ENCODE measurements at regions not wholly inside any gene's neighbourhood (a gene's known extent, or its start where the extent isn't known, plus 50 kb on each side); places are given as distances from the start of the nearest gene placed in this dataset.

DNA sequence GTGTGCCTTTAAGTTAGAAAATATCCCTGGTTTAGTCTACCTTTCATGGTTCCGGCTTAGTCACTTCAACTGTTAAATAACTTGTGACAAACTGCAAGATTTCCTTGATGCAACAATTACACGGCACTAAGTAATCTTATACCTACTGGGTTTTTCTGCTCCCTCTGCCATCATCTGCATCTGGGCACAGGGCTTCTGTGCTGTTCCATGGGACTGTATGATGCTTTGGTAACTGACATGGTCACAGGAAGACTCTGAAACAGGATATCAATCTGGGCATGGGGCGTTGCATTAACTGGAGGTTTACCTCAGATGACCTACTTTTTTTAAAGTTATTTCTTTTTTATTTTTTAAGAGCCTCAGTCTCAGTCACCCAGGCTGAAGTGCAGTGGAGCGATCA lies 365.4 kb downstream of the SS18 start:
- DNase-seq, result no peak

DNA sequence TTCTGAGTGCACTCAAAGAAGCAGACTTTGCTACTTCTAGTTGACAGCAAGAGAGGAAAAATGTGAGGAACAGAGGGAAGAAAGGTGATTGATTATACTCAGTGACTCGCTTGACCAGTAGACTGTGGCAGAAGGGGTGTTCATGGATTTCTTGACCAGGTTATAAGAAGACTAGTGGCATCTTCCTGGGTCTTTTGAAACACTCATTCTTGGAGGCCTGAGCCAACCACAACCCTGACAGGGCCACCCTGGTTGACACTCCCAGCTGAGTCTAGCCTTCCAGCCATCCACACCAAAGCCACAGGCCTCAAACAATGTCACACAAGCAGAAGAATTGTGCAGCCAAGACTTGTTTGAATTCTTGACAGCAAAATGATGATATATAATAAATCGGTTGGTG lies 366.3 kb downstream of the SS18 start:
- no peak for DNase-seq

DNA sequence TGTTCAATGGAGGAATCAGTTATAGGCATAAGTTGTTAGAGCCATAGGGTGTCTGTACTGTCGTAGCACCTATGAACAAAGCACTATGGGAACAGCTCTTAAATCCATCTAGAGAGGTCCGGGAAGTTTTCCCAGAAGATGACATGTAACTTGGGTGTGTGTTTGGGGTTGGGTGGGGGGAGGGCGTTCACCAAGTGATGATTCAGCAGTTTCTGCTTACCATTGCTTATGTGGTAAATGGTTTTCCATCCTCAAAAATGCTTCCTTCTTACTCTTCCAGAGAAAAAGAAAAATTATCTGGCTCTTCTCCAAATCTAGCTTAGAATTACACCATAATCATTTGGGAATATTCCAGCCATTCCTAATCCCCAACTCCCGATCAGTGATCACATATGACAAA lies 361.1 kb upstream of the ZNF521 start:
- DNase-seq, result no peak

DNA sequence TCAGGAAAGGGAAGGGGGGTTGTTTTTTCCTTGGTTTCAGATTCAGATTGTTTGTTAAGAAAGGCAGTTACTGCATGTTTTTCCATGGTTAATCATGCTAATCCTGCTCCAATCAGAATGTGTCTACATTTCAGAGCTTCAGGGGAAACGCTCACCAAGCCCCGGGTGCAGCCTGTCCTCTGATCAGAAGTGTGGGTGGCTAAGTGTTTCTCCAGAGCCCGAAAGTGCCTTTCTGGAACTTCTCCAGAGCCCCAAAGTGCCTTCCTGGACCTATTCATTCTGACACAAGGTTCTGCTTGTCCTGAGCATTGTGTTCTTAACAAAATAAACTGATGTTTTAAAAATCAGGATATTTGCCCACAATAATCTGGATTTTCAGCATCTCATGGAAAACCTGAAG lies 359.0 kb upstream of the ZNF521 start:
- DNase-seq, result no peak

DNA sequence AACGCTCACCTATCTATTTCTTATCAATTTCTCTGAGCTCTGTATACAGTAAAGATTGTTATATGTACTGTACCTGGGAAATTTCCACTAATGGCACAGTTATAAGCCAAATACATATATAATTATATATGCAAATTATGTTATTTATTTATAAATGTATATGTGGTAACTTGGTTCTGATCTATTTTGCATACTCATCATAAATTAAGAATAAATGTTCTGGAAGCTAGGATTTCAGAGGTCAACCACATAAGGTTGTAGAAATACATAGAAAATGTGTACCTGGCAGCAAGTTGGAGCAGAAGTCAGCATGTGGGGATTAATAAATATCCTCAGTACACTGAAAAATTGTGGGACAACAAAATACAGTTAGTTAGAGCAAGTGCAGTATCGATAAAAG lies 353.7 kb upstream of the ZNF521 start:
- no peak for DNase-seq

DNA sequence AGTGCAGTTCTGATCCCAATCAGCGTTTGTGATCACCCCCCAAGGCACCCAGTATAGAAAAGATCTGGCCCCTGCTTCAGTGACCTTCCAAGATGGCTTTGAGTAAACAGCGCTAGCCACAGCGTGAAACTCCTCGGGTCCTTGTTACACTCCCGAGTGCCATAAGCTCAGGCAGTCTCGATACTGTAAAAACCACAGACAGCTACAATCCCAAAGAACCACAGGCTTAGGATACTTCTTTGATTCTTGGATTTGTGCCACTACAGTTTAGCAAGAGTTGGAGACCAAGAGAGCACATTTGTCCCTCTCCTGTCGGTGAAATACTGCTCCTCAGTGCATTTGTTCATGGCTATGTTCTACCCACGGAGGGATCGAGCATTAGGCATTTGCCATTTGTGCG lies 352.5 kb upstream of the ZNF521 start:
- DNase-seq, result no peak

DNA sequence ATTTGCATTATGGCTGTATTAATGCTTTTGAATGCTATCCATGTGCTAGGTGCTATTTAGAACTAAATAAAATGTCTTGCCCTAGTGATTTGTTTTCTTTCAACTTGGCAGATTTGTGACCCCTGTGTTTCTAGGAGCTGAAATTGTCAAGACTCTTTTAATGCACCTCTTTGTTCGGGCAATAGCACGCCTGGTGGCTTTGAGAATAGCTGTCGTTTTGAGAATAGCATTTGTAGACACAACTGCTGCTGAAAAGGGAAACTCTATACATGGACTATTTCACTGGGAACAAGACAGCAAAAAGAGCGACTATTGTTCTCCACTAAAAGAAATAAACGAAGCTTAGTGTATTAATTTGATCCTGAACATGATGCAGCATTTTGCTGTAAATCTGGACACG lies 352.1 kb upstream of the ZNF521 start:
- DNase-seq, result no peak

DNA sequence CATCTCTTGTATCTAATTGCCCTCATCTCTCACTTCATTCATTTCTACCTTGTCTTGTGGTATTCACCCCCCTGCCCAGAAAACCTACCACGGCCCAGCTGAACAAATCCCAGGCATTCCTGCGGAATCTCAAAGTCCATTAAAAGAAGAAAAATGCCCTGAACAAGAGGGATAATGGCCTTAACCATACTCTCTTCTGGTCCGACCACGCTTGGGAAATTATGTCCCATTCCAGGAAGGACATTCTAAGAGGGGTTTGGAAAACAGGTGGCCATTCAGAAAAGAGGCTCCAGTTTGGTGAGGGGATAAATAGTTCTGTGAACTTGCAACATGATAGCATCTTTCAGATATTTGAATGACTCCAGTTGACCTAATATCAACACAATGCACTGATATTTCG lies 349.9 kb upstream of the ZNF521 start:
- no peak for DNase-seq

DNA sequence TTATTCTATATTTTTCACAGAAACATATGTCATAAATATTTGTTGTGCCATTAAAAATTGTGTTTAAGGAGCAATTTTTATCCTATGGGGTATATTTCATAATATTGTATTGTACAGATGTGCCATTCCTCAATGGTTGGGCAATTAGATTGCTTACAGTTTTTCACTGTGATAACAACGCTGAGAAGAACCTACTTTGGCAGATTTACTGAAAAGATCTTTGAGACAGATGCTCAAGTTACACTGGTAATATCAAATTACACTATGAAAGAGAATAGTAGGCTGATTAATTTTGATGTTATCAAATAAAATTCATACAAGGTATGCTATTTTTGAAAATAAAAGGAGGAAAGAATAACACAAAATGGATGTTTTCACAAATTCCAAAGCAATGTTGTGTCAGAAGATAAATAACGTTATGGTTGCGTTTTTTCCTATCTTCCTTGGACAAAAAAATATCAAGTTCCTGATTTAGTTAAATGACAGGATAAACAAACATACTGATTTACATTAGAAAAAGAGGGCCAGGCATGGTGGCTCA lies 335.1 kb upstream of the ZNF521 start:
- DNase-seq, result no peak

DNA sequence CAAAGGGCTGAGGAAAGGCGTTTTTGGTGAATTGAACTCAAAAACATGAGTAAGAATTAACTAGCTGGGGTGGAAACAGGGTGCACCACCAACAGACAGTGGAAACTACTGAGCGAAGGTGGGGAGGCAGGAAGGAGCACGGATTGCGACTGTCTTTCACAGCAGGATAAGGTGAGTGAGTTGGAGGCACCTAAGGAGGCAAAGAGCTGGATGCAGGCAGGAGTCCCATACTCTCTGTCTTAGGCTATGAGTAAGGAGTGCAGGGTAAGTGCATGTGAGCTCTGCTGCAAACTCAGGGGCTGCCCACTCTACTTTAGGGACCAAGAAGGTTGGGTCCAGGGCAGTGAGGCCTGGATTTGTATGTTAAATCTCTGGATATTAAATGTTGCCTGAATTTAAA lies 333.1 kb upstream of the ZNF521 start:
- no peak for DNase-seq

DNA sequence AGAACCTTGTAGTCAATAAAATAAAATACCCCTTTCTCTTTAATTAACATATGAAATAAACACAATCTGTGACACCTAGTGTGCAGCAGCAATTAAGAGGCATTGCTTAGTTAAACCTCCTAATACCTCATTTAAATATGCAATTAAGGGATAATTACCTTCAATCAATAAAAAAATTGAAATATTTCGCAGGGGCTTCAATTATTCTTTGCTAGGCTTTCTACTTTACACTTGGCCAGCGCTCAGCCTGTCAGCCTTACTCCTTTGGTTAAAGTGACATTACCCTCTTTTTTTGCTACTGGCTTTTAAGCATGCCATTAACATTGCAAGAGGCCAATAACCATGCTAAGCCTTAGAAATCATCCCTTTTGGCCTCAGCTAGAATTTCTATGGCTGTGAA lies 327.5 kb upstream of the ZNF521 start:
- no peak for DNase-seq

DNA sequence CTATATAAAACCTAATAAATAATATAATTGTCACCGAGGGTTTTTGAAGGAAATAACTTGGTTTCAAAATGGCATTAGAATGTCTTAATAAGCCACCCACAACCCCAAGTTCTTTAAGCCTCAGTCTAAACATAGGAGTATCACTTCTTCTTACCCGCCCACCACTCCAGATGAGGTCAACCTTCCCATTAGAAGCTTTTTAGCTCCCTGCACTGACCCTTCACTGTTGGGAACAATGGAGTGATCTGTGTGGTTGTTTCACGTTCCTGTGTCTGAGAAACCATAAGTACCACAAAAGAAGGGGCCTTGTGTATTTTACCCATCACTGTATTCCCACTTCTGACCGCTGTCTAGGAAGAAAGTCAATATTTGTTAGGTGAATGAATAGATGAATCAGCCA lies 326.3 kb upstream of the ZNF521 start:
- no peak for DNase-seq

DNA sequence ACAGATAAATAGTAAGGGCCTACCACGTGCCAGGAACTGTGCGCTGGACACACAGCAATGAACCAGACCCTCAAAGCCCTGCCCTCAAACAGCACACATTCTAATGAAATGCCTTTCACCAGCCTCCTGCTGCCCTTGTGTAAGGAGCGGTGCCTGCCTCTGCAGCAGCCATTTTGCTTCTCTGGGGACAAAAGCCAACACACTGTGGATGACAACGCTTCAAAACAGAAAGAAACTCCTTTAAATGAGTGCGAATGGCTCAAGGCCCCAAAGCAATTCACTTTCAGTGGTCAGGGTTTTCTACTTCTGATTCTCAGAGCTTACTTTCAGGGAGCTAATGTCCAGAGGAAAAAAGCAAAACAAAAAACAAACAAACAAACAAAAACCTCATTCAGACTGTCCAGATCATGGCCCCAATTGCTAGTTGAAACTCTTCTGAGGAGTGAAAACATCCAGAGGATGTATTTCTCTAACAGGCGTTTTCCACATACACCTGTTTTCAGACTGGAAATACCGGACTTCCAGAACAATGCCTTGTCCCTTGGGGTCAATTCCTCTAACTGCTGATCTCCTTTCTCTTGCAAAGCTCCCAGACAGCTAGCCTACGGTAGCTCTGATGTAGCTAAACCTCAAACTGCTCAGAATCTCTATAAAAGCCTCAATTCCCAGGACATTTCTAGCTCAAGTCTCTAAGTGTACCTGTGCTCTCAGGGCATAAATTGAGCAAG lies 323.3 kb upstream of the ZNF521 start:
- DNase-seq, result no peak

DNA sequence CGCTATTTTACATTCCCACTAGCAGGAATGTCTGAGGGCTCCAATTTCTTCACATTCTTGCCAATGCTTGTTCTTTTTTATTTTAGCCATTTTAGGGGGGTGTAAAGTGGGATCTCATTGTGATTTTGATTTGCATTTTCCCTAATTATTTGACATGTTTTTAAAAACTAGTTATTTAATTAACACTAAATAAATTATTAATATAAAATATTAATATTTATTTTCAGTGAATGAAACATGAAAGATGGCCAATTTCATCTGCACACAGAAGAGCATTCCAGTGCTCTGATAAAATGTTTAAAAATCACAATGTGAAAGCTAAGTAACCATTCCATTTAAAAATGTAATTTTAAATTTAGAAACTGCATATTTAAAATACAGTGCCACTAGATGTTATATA lies 322.2 kb upstream of the ZNF521 start:
- no peak for DNase-seq

DNA sequence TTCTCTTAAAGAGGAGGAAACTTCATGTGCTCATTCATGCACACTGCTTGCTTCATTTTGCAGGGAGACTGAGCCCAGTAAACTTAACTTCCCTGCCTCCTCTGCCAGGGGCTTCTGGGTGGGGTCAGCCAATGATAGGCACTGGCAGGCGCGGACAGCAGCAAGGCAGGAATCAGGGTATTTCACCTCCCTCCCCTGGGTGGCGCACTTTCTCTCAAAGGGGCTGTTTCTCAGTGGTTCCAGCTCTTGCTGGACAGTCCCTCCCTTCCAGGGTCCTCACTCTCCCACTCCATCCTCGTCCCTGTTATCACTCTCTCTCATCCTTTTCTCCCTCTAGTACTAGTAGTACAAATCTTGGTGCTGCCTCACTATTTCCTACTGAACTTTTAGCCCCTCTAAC lies 320.5 kb upstream of the ZNF521 start:
- DNase-seq, result no peak

DNA sequence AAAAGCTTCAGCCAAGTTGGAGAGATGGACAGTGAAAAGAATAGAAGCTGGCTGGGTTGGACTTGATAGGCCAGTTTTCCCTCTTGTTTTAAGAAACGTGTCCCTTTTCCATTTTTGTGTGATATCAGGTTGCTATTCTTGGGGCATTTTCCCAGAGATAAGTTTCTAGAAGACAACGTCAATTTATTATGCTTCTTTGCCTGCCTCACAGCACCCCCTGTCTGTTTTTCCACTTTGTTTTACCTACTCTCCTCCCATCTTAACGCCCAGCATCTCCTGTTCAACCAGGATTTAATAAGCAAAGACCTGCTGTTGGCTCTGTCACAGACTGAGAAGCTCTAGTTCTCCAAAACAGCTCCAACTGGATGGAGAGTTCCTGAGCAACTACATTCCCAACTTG lies 317.8 kb upstream of the ZNF521 start:
- DNase-seq, result no peak

DNA sequence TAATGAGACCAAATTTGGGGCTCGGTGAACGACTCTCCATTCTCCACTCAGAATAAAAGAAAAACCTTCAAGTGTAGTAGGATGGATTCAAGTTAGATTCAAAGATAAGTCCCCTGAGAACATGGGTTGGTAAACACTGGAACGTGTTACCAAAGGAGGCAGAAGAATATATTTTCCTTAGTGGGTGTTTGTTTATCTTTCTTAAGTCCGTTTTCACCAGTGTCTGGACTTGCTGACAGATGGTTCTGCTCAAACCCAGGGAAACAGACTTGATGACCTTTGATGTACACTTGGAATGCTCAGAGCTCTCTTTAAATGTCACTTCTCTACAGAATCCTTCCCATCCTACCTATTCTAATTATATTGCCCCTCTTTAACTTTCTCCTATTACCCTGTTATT lies 310.3 kb upstream of the ZNF521 start:
- DNase-seq, result no peak

DNA sequence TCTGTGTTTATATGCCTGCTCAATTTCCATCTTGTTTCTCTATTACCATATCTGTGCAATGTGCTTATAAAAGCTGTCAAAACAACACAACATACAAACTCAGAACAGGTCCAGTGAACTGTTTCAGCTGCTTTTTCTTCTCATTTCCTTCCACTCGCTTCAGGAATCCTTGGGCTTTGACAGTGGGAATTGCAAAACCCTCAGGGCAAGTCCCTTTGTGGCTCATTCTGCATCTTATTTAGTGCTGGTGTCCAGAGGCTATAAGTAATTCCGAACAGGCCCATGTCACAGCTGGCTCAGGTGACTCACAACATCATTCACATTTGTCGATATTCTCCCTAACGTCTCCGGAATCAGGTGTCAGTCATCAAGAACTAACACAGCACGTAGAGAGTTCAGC lies 309.9 kb upstream of the ZNF521 start:
- no peak for DNase-seq

DNA sequence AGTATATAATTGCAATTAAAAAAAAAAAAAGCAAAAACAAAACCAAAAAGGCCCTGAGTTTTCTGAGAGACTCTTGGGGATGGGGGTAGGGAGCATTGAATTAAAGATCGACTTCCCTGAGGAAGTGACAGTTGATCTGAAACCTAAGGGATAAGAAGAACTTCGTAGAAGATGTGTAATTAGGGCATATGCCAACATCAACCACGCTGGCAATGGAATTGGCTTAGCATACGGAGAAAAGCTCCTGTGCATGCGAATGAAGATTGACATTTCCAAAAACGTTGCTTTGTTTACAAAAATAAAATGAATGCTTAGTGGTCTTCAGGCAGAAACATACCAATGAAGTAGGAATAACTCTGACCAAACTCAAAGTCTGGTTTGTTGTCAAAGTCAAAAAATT lies 307.6 kb upstream of the ZNF521 start:
- no peak for DNase-seq

DNA sequence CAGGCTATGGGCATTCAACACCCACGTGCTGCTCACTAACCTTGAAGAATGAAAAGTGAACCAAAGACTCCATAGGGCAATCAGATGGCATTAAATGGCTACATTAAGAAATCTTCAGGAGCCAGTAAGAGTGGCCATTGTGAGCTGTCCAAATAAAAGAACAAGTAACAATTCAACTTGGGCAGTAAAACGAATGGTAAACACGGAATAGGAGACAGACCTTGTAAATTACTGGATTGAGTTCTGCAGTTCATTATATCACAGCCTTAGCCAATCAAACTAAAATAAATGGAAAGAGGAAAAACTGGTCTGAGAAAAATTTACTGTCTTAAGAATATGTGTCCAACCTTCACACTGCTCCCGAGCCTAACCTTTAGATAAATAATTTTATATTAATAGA lies 306.5 kb upstream of the ZNF521 start:
- DNase-seq, result no peak

DNA sequence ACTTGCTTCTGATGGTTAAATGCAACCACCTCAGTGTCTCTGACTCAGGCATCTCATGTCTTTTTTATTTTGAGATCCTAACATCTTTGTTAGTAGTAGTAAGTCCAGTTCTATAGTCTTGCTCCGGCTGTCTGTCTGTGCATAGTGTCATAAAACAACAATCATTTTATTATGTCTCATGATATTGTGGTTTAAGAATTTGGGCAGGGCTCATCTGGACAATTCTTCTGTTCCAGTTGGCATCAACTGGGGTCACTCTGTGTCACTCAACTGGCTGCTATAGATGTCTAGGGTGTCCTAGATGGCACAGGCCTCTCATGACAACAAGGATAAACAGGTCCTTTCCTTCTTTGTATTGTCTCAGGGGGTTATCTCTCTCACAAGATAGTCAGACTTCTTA lies 299.6 kb upstream of the ZNF521 start:
- no peak for DNase-seq

DNA sequence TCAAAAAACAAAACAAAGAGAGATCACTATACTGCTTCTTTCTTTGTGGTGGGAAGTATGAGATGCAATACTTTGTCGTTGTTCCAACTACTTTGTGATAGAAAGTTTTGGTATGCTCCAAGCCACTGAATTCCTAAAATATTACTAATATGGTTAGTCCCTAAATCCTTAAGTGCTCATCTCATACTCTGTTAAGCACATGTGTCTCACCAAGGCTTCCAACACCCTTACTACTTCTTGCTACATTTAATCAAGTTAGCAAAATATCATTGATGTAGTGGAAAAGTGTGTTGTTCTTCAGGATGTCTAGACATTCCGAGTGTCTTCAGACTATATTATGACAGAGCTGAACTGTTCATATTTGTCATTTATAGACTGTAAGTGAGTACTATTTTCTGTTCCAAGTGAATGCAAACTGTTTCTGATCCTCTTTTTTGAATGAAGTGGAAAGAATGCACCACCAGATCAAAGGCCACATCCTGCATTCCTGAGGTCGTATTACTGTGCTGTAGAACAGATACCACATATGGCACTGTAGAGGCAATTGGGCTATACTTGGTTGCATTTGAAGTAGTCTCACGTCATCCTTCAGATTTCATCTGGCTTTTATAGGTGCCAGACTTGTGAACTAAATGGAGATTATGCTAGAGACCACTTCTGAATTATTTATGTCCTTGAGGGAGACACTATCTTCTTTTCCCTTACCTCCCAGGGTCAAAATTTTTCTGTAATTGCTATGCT lies 298.4 kb upstream of the ZNF521 start:
- DNase-seq, result no peak

DNA sequence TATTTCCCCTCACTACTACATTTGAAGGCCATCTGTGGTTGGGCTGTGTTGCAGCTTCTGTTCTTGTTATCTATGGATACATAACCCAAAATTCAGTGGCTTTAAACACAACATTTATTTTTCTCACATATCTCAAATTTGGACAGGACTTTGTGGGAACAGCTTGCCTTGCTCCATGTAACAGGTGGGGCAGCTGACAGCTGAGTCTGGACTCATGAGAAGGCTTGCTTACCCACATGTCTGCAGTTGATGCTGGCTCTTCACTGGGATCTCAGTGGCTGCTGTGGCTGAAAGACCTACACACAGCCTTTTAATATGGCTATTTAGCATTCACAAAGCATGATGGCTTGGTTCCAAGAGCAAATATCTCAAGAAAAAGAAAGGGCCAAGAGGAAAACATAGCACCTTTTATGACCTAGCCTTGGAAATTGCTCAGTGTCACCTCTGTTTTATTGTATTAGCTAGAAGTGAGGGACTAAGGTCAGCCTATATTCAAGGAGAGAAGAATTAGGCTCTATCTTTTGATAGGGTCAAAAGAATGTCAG lies 296.8 kb upstream of the ZNF521 start:
- no peak for DNase-seq

Measured in hypothalamus (tissue), 51 donors.